ENCODE measurements at regions not wholly inside any gene's neighbourhood (a gene's known extent, or its start where the extent isn't known, plus 50 kb on each side); places are given as distances from the start of the nearest gene placed in this dataset.
"Not testable (repeated sequence)": the region's sequence is repeated elsewhere in the genome, so short reads cannot be mapped to it uniquely, and the experiment has no call there.

DNA sequence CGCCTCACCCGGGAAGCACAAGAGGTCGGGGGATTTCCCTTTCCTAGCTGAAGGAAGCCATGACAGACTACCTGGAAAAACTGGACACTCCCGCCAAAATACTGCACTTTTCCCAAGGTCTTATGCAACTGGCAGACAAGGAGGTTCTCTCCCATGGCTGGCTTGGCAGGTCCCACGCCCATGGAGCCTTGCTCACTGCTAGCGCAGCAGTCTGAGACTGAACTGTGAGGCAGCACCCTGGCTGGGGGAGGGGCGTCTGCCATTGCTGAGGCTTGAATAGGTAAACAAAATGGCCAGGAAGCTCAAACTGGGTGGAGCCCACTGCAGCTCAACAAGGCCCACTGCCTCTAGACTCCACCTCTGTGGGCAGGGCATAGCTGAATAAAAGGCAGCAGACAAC is 92.1 kb downstream of the C4BPA start:
- not testable (repeated sequence) for H4K12ac ChIP-seq (ENCODE audit: low read depth, low read length); H3K27me3 ChIP-seq (ENCODE audit: insufficient read depth, low read length); H3K9me3 ChIP-seq (ENCODE audit: insufficient read depth, low read depth, low read length); H2BK12ac ChIP-seq (ENCODE audit: low read length); H3K14ac ChIP-seq (ENCODE audit: low read length); H4K8ac ChIP-seq (ENCODE audit: low read depth, low read length); H2AK5ac ChIP-seq (ENCODE audit: low read length); H2BK120ac ChIP-seq (ENCODE audit: insufficient read depth, low read length, poor library complexity); H3K4ac ChIP-seq (ENCODE audit: low read depth, low read length); H3K79me2 ChIP-seq (ENCODE audit: control insufficient read depth, insufficient read depth, low read length, poor library complexity); H2BK5ac ChIP-seq (ENCODE audit: low read depth, low read length, poor library complexity); H3K9ac ChIP-seq (ENCODE audit: low read length); H3K79me1 ChIP-seq (ENCODE audit: low read length); H4K91ac ChIP-seq (ENCODE audit: low read depth, low read length); H3K18ac ChIP-seq (ENCODE audit: low read length); H3K23ac ChIP-seq (ENCODE audit: low read length); H3K36me3 ChIP-seq (ENCODE audit: control insufficient read depth in 1 of 2, insufficient read depth in 2 of 2, low read length in 2 of 2); H3K27ac ChIP-seq (ENCODE audit: low read depth, low read length); H3K4me1 ChIP-seq (ENCODE audit: control insufficient read depth in 1 of 2, insufficient read depth in 2 of 2, low read length in 2 of 2); H2AFZ ChIP-seq (ENCODE audit: insufficient read depth, low read length, poor library complexity); DNase-seq; H3K4me3 ChIP-seq (ENCODE audit: low read depth, low read length); H3K4me2 ChIP-seq (ENCODE audit: low read length)
- no CpG with 5 or more reads among the region's 7 CpGs for WGBS (ENCODE audit: extremely low coverage, insufficient coverage, insufficient read length)

DNA sequence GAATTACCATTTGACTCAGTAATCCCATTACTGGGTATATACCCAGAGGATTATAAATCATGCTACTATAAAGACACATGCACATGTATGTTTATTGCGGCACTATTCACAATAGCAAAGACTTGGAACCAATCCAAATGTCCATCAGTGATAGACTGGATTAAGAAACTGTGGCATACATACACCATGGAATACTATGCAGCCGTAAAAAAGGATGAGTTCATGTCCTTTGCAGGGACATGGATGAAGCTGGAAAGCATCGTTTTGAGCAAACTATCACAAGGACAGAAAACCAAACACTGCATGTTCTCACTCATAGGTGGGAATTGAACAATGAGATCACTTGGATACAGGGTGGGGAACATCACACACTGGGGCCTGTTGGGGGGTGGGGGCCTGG is 97.5 kb downstream of the C4BPA start:
- not testable (repeated sequence) for DNase-seq; H2AK5ac ChIP-seq (ENCODE audit: low read length); H4K8ac ChIP-seq (ENCODE audit: low read depth, low read length); H2BK12ac ChIP-seq (ENCODE audit: low read length); H3K79me1 ChIP-seq (ENCODE audit: low read length); H3K9ac ChIP-seq (ENCODE audit: low read length); H3K4me3 ChIP-seq (ENCODE audit: low read depth, low read length); H3K9me3 ChIP-seq (ENCODE audit: insufficient read depth, low read depth, low read length); H3K27ac ChIP-seq (ENCODE audit: low read depth, low read length); H3K4ac ChIP-seq (ENCODE audit: low read depth, low read length); H3K4me2 ChIP-seq (ENCODE audit: low read length); H3K23ac ChIP-seq (ENCODE audit: low read length); H2BK5ac ChIP-seq (ENCODE audit: low read depth, low read length, poor library complexity); H4K12ac ChIP-seq (ENCODE audit: low read depth, low read length); H3K14ac ChIP-seq (ENCODE audit: low read length); H3K79me2 ChIP-seq (ENCODE audit: control insufficient read depth, insufficient read depth, low read length, poor library complexity); H3K4me1 ChIP-seq (ENCODE audit: control insufficient read depth in 1 of 2, insufficient read depth in 2 of 2, low read length in 2 of 2); H2AFZ ChIP-seq (ENCODE audit: insufficient read depth, low read length, poor library complexity); H3K27me3 ChIP-seq (ENCODE audit: insufficient read depth, low read length); H3K36me3 ChIP-seq (ENCODE audit: control insufficient read depth in 1 of 2, insufficient read depth in 2 of 2, low read length in 2 of 2); H4K91ac ChIP-seq (ENCODE audit: low read depth, low read length); H2BK120ac ChIP-seq (ENCODE audit: insufficient read depth, low read length, poor library complexity); H3K18ac ChIP-seq (ENCODE audit: low read length)
- WGBS (ENCODE audit: extremely low coverage, insufficient coverage, insufficient read length) = no CpG with 5 or more reads among the region's 3 CpGs

DNA sequence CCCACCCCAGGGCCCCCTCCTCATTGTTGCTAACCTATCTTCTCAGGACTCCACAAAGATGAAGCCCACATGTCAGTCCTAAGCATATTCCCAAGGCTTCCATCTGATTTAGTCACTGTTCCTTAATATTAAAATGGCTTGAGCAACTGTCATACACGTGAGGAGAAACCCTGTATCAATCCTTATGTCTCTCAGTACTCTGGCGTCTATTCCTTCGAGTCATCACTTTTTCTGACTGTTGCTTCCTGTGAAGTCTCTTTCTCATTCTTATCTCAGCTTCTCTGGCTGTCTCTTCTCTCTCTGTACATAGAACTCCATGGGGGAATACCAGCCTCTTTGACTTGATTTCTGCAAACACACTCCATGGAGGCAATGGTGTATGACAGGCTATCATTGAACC is 98.4 kb downstream of the C4BPA start:
- no peak overlapping the region for H4K91ac ChIP-seq (ENCODE audit: low read depth, low read length)
- no peak overlapping the region for H3K4me3 ChIP-seq (ENCODE audit: low read depth, low read length)
- H3K27ac ChIP-seq (ENCODE audit: low read depth, low read length) = no peak overlapping the region
- H3K23ac ChIP-seq (ENCODE audit: low read length) = no peak overlapping the region
- no peak for DNase-seq
- no peak overlapping the region for H4K8ac ChIP-seq (ENCODE audit: low read depth, low read length)
- no peak overlapping the region for H3K14ac ChIP-seq (ENCODE audit: low read length)
- no peaks in the 10 kb centered on the region for H3K27me3 ChIP-seq (ENCODE audit: insufficient read depth, low read length)
- H2BK5ac ChIP-seq (ENCODE audit: low read depth, low read length, poor library complexity) = no peak overlapping the region
- H3K4ac ChIP-seq (ENCODE audit: low read depth, low read length) = no peak overlapping the region
- H3K36me3 ChIP-seq (ENCODE audit: control insufficient read depth in 1 of 2, insufficient read depth in 2 of 2, low read length in 2 of 2) = no peaks in the 10 kb centered on the region
- WGBS (ENCODE audit: extremely low coverage, insufficient coverage, insufficient read length) = no CpG with 5 or more reads among the region's 3 CpGs
- H3K79me2 ChIP-seq (ENCODE audit: control insufficient read depth, insufficient read depth, low read length, poor library complexity) = no peaks in the 10 kb centered on the region
- no peaks in the 10 kb centered on the region for H3K79me1 ChIP-seq (ENCODE audit: low read length)
- H2AK5ac ChIP-seq (ENCODE audit: low read length) = no peak overlapping the region
- H2AFZ ChIP-seq (ENCODE audit: insufficient read depth, low read length, poor library complexity) = no peak overlapping the region
- H3K18ac ChIP-seq (ENCODE audit: low read length) = no peak overlapping the region
- H2BK12ac ChIP-seq (ENCODE audit: low read length) = no peak overlapping the region
- H3K9ac ChIP-seq (ENCODE audit: low read length) = no peak overlapping the region
- H3K9me3 ChIP-seq (ENCODE audit: insufficient read depth, low read depth, low read length) = no peaks in the 10 kb centered on the region
- H3K4me2 ChIP-seq (ENCODE audit: low read length) = no peak overlapping the region
- H2BK120ac ChIP-seq (ENCODE audit: insufficient read depth, low read length, poor library complexity) = no peak overlapping the region
- no peak overlapping the region for H4K12ac ChIP-seq (ENCODE audit: low read depth, low read length)
- no peaks in the 10 kb centered on the region for H3K4me1 ChIP-seq (ENCODE audit: control insufficient read depth in 1 of 2, insufficient read depth in 2 of 2, low read length in 2 of 2)

DNA sequence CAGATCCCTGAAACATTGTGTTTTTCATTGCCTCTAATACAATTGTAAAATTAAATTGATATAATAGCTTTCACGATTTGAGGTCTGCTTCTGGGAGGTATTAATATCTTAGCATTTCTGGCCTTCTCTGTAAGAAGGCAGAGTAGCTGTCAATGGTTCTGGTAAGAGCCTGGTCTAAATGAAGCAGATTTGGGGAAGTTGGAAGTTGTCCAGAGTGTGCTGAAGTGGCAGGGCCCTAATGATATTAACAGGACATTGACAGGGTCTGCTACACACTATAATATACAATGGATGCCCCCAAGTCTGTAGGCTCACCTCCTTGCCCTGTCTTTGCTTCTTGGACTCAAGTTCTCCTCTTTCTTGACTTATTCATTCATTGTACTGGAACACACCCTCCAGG is 99.5 kb downstream of the C4BPA start:
- WGBS (ENCODE audit: extremely low coverage, insufficient coverage, insufficient read length) = no CpG with 5 or more reads among the region's 1 CpG
- H3K14ac ChIP-seq (ENCODE audit: low read length) = no peak overlapping the region
- H2BK120ac ChIP-seq (ENCODE audit: insufficient read depth, low read length, poor library complexity) = no peak overlapping the region
- H3K27me3 ChIP-seq (ENCODE audit: insufficient read depth, low read length) = no peaks in the 10 kb centered on the region
- no peaks in the 10 kb centered on the region for H3K9me3 ChIP-seq (ENCODE audit: insufficient read depth, low read depth, low read length)
- DNase-seq = no peak
- no peak overlapping the region for H4K8ac ChIP-seq (ENCODE audit: low read depth, low read length)
- H2AK5ac ChIP-seq (ENCODE audit: low read length) = no peak overlapping the region
- no peak overlapping the region for H3K4me3 ChIP-seq (ENCODE audit: low read depth, low read length)
- no peaks in the 10 kb centered on the region for H3K79me2 ChIP-seq (ENCODE audit: control insufficient read depth, insufficient read depth, low read length, poor library complexity)
- H3K4me2 ChIP-seq (ENCODE audit: low read length) = no peak overlapping the region
- no peak overlapping the region for H4K91ac ChIP-seq (ENCODE audit: low read depth, low read length)
- H3K9ac ChIP-seq (ENCODE audit: low read length) = no peak overlapping the region
- no peak overlapping the region for H2BK5ac ChIP-seq (ENCODE audit: low read depth, low read length, poor library complexity)
- no peak overlapping the region for H3K23ac ChIP-seq (ENCODE audit: low read length)
- no peak overlapping the region for H3K18ac ChIP-seq (ENCODE audit: low read length)
- no peaks in the 10 kb centered on the region for H3K4me1 ChIP-seq (ENCODE audit: control insufficient read depth in 1 of 2, insufficient read depth in 2 of 2, low read length in 2 of 2)
- H2BK12ac ChIP-seq (ENCODE audit: low read length) = no peak overlapping the region
- no peak overlapping the region for H3K27ac ChIP-seq (ENCODE audit: low read depth, low read length)
- H3K36me3 ChIP-seq (ENCODE audit: control insufficient read depth in 1 of 2, insufficient read depth in 2 of 2, low read length in 2 of 2) = no peaks in the 10 kb centered on the region
- no peak overlapping the region for H4K12ac ChIP-seq (ENCODE audit: low read depth, low read length)
- H3K4ac ChIP-seq (ENCODE audit: low read depth, low read length) = no peak overlapping the region
- no peak overlapping the region for H2AFZ ChIP-seq (ENCODE audit: insufficient read depth, low read length, poor library complexity)
- H3K79me1 ChIP-seq (ENCODE audit: low read length) = no peaks in the 10 kb centered on the region

All from trophoblast cell (in vitro differentiated cells and primary cell).